Tibial artery (tissue), 4 donors: ENCODE measurements at regions not wholly inside any gene's neighbourhood (a gene's known extent, or its start where the extent isn't known, plus 50 kb on each side); places are given as distances from the start of the nearest gene placed in this dataset.

Experiments
- DNase-seq, 2 donors: peaks; one replicate each; pipeline ENCODE4 v3.0.0-alpha.2; 2019
- H3K27ac ChIP-seq, 2 donors: fragments of 200-600 bp; sonication (generic) in 1 of 2; 1 replicate in 1 of 2; 2 replicates in 1 of 2; pipeline ENCODE4 v1.5.1; 2018 to 2019; ENCODE audit warnings: mild to moderate bottlenecking in 1 of 2
- H3K27me3 ChIP-seq, 2 donors: fragments of 200-600 bp; sonication (generic) in 1 of 2; one replicate each; pipeline versions ENCODE4 v1.5.1 to v1.6.0; 2016 to 2019
- H3K36me3 ChIP-seq, 3 donors: fragments of 200-600 bp; sonication (generic) in 2 of 3; one replicate each; pipeline ENCODE4 v1.5.1; 2016 to 2019; ENCODE audit warnings: mild to moderate bottlenecking in 2 of 3
- H3K4me1 ChIP-seq, 4 donors: fragments of 200-600 bp; sonication (generic) in 2 of 4; 1 replicate in 3 of 4; 2 replicates in 1 of 4; pipeline ENCODE4 v1.5.1; 2016 to 2019
- H3K4me3 ChIP-seq, 2 donors: fragments of 200-600 bp; sonication (generic) in 1 of 2; 1 replicate in 1 of 2; 2 replicates in 1 of 2; pipeline ENCODE4 v1.5.1; 2018 to 2019; ENCODE audit warnings: mild to moderate bottlenecking in 2 of 2
- H3K9me3 ChIP-seq, 3 donors: fragments of 200-600 bp; sonication (generic) in 1 of 3; one replicate each; pipeline ENCODE4 v1.5.1; 2016 to 2019
- CTCF ChIP-seq, 2 experiments: fragments of 200-600 bp in 1 of 2; fragments of 450-650 bp in 1 of 2; IDR thresholded peaks; one replicate each; pipeline ENCODE4 v1.5.1; 2017 to 2019; ENCODE audit warnings: antibody characterized with exemption in 2 of 2, mild to moderate bottlenecking in 1 of 2, moderate library complexity in 1 of 2
- intact Hi-C: fragments of 100-400 bp; cut with DNase I; formaldehyde crosslinking; loops from one replicate; pipeline ENCODE4 v1.15.0; 2023; ENCODE audit warnings: low total_unique reads

- Histone ChIP-seq H3K9me3 (no peaks in the 10 kb centered on the region), H3K4me1 (no peaks in the 10 kb centered on the region), H3K36me3 (no peaks in the 10 kb centered on the region), H3K27ac (no peak overlapping the region), H3K4me3 (no peak overlapping the region), H3K27me3 (no peaks in the 10 kb centered on the region)
- intact Hi-C loops: no loop called here
- DNase-seq: no peak
- TF ChIP-seq CTCF (IDR thresholded peaks at IDR 0.05): no peak
Measured at GRCh38 chr1:198040880-198041279, 115.9 kb upstream of the NEK7 start.

GRCh38 chr1:198042168-198042567 is 114.6 kb upstream of the NEK7 start:
- H3K4me3 ChIP-seq: no peak overlapping the region
- H3K27ac ChIP-seq: no peak overlapping the region
- intact Hi-C loops: no loop called here
- no peak for DNase-seq
- no peak for TF ChIP-seq CTCF (IDR thresholded peaks at IDR 0.05)
- H3K9me3 ChIP-seq: no peaks in the 10 kb centered on the region
- H3K4me1 ChIP-seq: no peaks in the 10 kb centered on the region
- no peaks in the 10 kb centered on the region for H3K27me3 ChIP-seq
- no peaks in the 10 kb centered on the region for H3K36me3 ChIP-seq

- intact Hi-C loops: no loop called here
- Histone ChIP-seq H3K36me3 (no peaks in the 10 kb centered on the region), H3K27ac (no peak overlapping the region), H3K4me1 (no peaks in the 10 kb centered on the region), H3K27me3 (no peaks in the 10 kb centered on the region), H3K4me3 (no peak overlapping the region), H3K9me3 (peaks cover 0 to 7% (median 3%) of the 10 kb centered on the region in 3 donors)
- no peak for DNase-seq
- TF ChIP-seq CTCF (IDR thresholded peaks at IDR 0.05): no peak
Measured at GRCh38 chr1:198047913-198048312, 108.9 kb upstream of the NEK7 start.

GRCh38 chr1:198054510-198054909 is 102.3 kb upstream of the NEK7 start:
- DNase-seq: no peak
- TF ChIP-seq CTCF (IDR thresholded peaks at IDR 0.05): no peak
- intact Hi-C loops: no loop called here

GRCh38 chr1:198056255-198056654 is 100.5 kb upstream of the NEK7 start:
- no peak overlapping the region for H3K27ac ChIP-seq
- no peaks in the 10 kb centered on the region for H3K9me3 ChIP-seq
- TF ChIP-seq CTCF (IDR thresholded peaks at IDR 0.05): no peak
- H3K4me3 ChIP-seq: no peak overlapping the region
- H3K4me1 ChIP-seq: no peaks in the 10 kb centered on the region
- intact Hi-C loops: no loop called here
- DNase-seq: no peak
- H3K36me3 ChIP-seq: no peaks in the 10 kb centered on the region
- H3K27me3 ChIP-seq: no peaks in the 10 kb centered on the region

More at GRCh38 chr1:198054510-198054909, 102.3 kb upstream of the NEK7 start:
- Histone ChIP-seq H3K4me1 (no peaks in the 10 kb centered on the region), H3K27me3 (no peaks in the 10 kb centered on the region), H3K27ac (no peak overlapping the region), H3K4me3 (no peak overlapping the region), H3K36me3 (no peaks in the 10 kb centered on the region), H3K9me3 (peaks cover 0 to 3% (median 0%) of the 10 kb centered on the region in 3 donors)

GRCh38 chr1:198064181-198064580 is 92.6 kb upstream of the NEK7 start:
- no peak overlapping the region for H3K27ac ChIP-seq
- no peak overlapping the region for H3K4me3 ChIP-seq
- no peaks in the 10 kb centered on the region for H3K36me3 ChIP-seq
- DNase-seq: no peak
- intact Hi-C loops: no loop called here
- no peaks in the 10 kb centered on the region for H3K4me1 ChIP-seq
- no peaks in the 10 kb centered on the region for H3K9me3 ChIP-seq
- no peaks in the 10 kb centered on the region for H3K27me3 ChIP-seq
- no peak for TF ChIP-seq CTCF (IDR thresholded peaks at IDR 0.05)
